Fibroblast of pulmonary artery (primary cell): ENCODE measurements at regions not wholly inside any gene's neighbourhood (a gene's known extent, or its start where the extent isn't known, plus 50 kb on each side); places are given as distances from the start of the nearest gene placed in this dataset.

ENCODE experiments used
- DNase-seq: peaks from one replicate; pipeline ENCODE4 v3.0.0-alpha.2; 2010; ENCODE audit warnings: low read depth
- H3K4me3 ChIP-seq: replicated peaks from 2 replicates; pipeline ENCODE4 v1.5.1; 2011; ENCODE audit warnings: low read depth, mild to moderate bottlenecking, control low read depth, low read length, moderate library complexity
- TF ChIP-seq, protein P1 (sequence below): IDR thresholded peaks from 2 replicates; pipeline ENCODE4 v1.5.1; 2011; ENCODE audit warnings: mild to moderate bottlenecking, control low read depth, low read length, inconsistent platforms; ENCODE audit errors: missing control alignments

DNA sequence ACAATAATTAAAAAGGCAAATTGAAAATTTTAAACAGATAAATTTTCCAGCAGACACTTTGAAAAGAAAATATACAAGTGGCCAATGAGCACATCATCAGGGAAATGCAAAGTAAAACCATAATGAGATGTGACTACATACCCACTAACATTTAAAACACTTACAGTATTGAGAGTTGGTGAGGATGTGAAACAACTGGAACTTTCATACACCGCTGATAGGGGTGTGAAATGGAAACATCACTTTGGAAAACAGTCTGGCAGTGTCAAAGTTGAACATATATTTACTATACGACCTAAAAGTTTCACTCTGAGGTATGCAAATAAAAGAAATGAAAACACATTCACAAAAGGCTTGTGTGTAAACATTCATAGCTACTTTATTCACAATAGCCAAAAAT is 94.0 kb upstream of the GNAO1 start:
- no peak overlapping the region for H3K4me3 ChIP-seq
- DNase-seq = no peak
- TF ChIP-seq, protein P1, sequence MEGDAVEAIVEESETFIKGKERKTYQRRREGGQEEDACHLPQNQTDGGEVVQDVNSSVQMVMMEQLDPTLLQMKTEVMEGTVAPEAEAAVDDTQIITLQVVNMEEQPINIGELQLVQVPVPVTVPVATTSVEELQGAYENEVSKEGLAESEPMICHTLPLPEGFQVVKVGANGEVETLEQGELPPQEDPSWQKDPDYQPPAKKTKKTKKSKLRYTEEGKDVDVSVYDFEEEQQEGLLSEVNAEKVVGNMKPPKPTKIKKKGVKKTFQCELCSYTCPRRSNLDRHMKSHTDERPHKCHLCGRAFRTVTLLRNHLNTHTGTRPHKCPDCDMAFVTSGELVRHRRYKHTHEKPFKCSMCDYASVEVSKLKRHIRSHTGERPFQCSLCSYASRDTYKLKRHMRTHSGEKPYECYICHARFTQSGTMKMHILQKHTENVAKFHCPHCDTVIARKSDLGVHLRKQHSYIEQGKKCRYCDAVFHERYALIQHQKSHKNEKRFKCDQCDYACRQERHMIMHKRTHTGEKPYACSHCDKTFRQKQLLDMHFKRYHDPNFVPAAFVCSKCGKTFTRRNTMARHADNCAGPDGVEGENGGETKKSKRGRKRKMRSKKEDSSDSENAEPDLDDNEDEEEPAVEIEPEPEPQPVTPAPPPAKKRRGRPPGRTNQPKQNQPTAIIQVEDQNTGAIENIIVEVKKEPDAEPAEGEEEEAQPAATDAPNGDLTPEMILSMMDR = no peak

GRCh38 chr16:56094231-56094630 is 97.1 kb upstream of the GNAO1 start:
- H3K4me3 ChIP-seq = no peak overlapping the region
- DNase-seq = no peak
- TF ChIP-seq, protein P1 = no peak

DNA sequence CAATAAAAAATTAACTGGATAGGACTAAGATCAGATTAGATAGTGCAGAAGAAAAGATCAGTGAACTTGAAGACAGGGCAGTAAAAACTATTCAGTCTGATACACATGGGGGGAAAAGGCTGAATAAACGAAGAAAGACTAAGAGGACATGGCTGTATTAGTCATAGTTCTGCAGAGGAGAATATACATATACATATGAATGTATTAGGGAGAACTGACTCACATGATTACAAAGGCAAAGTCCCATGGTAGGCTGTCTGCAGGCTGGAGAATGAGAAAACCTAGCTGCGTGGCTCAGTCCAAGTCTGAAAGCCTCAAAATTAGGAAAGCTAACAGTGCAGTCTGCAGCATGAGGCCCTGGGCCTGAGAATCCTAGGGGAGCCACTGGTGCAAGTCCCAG is 98.2 kb upstream of the GNAO1 start:
- no peak for DNase-seq
- no peak overlapping the region for H3K4me3 ChIP-seq
- TF ChIP-seq, protein P1 = no peak

GRCh38 chr16:56090076-56090475 is 101.2 kb upstream of the GNAO1 start:
- H3K4me3 ChIP-seq = no peak overlapping the region
- no peak for DNase-seq
- TF ChIP-seq, protein P1 = no peak

GRCh38 chr16:56087626-56088025 is 103.7 kb upstream of the GNAO1 start:
- no peak for DNase-seq
- H3K4me3 ChIP-seq = no peak overlapping the region
- TF ChIP-seq, protein P1 = no peak

- TF ChIP-seq, protein P1 = no peak
- no peak overlapping the region for H3K4me3 ChIP-seq
- DNase-seq = no peak
Observed at GRCh38 chr16:56081371-56081770, 109.9 kb upstream of the GNAO1 start.

DNA sequence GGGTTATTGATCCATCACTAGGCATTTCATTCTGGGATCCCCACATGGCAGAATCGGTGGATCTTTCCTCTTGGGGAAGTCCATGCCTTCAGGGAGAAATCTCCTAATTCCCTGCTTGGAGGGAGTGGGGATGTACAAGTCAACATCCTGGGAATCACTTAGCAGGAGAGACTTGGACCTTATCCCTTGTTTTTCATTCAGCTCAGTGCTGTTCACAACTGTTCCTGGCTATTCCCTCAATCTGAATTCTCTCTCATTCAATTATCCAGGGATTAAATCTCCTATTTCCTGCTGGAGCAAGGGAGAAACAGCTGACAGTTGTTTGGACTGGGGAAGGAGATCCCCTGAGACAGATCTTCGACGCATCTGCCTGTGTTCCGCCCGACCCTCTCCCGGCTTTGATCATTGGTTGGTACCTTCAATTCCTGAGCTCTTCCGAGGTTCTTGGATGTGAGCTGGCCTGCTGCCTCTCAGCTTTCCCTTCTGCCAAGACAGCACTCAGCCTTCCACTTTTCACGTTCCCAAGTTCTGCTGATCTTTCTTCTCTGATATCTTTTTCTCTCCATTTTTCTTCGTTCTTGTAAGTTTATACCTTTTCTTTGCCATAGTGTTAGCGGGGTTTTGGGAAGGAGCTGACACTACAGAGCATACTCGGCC is 115.4 kb upstream of the GNAO1 start:
- no peak overlapping the region for H3K4me3 ChIP-seq
- TF ChIP-seq, protein P1 = no peak
- DNase-seq = no peak
